ENCODE measurements at regions not wholly inside any gene's neighbourhood (a gene's known extent, or its start where the extent isn't known, plus 50 kb on each side); places are given as distances from the start of the nearest gene placed in this dataset.

DNA sequence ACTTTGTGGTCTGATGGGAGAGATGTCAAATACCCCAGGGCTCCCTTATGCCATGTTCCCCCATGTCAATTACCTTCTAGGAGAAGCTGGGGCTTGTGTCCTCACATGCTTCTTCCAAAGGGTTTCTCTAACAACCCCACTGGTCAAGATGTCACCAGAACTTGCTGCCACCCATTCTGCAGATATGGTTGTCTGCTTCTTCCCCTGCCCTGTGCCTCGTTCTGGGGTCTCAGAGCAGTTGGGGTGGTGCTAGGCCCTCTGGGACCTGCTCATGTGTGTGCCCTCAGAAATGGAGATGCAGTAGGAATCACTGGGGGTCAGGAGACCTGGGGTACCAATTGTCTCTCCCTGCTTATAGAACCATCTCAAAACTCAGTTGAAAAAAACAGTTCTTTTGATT, 268.6 kb downstream of the MYCN start:
- H3K4me2 ChIP-seq (ENCODE audit: low read depth, low read length, poor library complexity, severe bottlenecking), result no peak overlapping the region
- no peaks in the 10 kb centered on the region for H3K4me1 ChIP-seq (ENCODE audit: insufficient read depth, low read length, poor library complexity, severe bottlenecking)
- no peaks in the 10 kb centered on the region for H3K9me2 ChIP-seq (replicated peaks; ENCODE audit: low read depth, low read length)
- H3K79me2 ChIP-seq (ENCODE audit: insufficient read depth, low read length), result no peaks in the 10 kb centered on the region
- H2AFZ ChIP-seq (ENCODE audit: low read length), result no peak overlapping the region
- no peaks in the 10 kb centered on the region for H3K36me3 ChIP-seq (ENCODE audit: insufficient read depth, low read length)
- TF ChIP-seq EZH2phosphoT487 (IDR thresholded peaks at IDR 0.05; ENCODE audit: borderline replicate concordance) (no peak), CTCF (conservative IDR thresholded peaks at IDR 0.05; ENCODE audit: low read length) (no peak)
- H3F3A ChIP-seq (ENCODE audit: low read depth), result no peaks in the 10 kb centered on the region
- H3K9ac ChIP-seq (ENCODE audit: low read depth, low read length, poor library complexity, severe bottlenecking), result no peak overlapping the region
- peaks cover 3% of the 10 kb centered on the region; the same call in 1 of the 2 replicates for H3K9me3 ChIP-seq (ENCODE audit: insufficient read depth, low read depth, low read length)
- no peaks in the 10 kb centered on the region for H4K20me1 ChIP-seq (ENCODE audit: insufficient read depth, low read length, poor library complexity, severe bottlenecking)
- H3K27me3 ChIP-seq (ENCODE audit: insufficient read depth, low read length, poor library complexity, severe bottlenecking), result no peaks in the 10 kb centered on the region
- no peak overlapping the region for H3K4me3 ChIP-seq (ENCODE audit: low read length, poor library complexity, severe bottlenecking)

GRCh38 chr2:16208241-16208797, 268.0 kb downstream of the MYCN start:
- Histone ChIP-seq H3K27me3 (ENCODE audit: insufficient read depth, low read length, poor library complexity, severe bottlenecking) (no peaks in the 10 kb centered on the region), H4K20me1 (ENCODE audit: insufficient read depth, low read length, poor library complexity, severe bottlenecking) (no peaks in the 10 kb centered on the region), H3K9me3 (ENCODE audit: insufficient read depth, low read depth, low read length) (peaks cover 3% of the 10 kb centered on the region; the same call in 1 of the 2 replicates), H2AFZ (ENCODE audit: low read length) (no peak overlapping the region), H3K79me2 (ENCODE audit: insufficient read depth, low read length) (no peaks in the 10 kb centered on the region), H3K4me1 (ENCODE audit: insufficient read depth, low read length, poor library complexity, severe bottlenecking) (no peaks in the 10 kb centered on the region), H3K9me2 (replicated peaks; ENCODE audit: low read depth, low read length) (no peaks in the 10 kb centered on the region), H3K4me2 (ENCODE audit: low read depth, low read length, poor library complexity, severe bottlenecking) (no peak overlapping the region), H3F3A (ENCODE audit: low read depth) (no peaks in the 10 kb centered on the region), H3K9ac (ENCODE audit: low read depth, low read length, poor library complexity, severe bottlenecking) (no peak overlapping the region), H3K4me3 (ENCODE audit: low read length, poor library complexity, severe bottlenecking) (no peak overlapping the region), H3K36me3 (ENCODE audit: insufficient read depth, low read length) (no peaks in the 10 kb centered on the region)
- TF ChIP-seq EZH2phosphoT487 (IDR thresholded peaks at IDR 0.05; ENCODE audit: borderline replicate concordance) (no peak), CTCF (conservative IDR thresholded peaks at IDR 0.05; ENCODE audit: low read length) (no peak)

DNA sequence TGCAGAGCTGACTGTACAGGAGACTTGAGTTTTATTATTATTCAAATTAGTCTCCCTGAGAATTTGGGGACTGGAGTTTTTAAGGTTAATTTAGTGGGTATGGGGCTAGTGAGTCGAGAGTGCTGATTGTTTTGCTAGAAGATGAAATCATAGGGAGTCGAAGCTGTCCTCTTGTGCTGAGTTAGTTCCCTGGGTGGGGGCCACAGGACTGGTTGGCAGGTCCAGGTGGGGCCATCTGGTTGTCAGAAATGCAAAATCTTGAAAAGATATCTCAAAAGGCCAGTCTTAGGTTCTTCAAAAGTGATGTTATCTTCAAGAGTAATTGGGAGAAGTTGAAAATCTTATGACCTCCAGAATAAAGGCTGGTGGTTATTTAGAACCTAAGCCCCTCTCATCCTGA, 267.3 kb downstream of the MYCN start:
- peaks cover 3% of the 10 kb centered on the region; the same call in 1 of the 2 replicates for H3K9me3 ChIP-seq (ENCODE audit: insufficient read depth, low read depth, low read length)
- no peaks in the 10 kb centered on the region for H3F3A ChIP-seq (ENCODE audit: low read depth)
- no peaks in the 10 kb centered on the region for H3K36me3 ChIP-seq (ENCODE audit: insufficient read depth, low read length)
- H3K9me2 ChIP-seq (replicated peaks; ENCODE audit: low read depth, low read length), result no peaks in the 10 kb centered on the region
- no peaks in the 10 kb centered on the region for H3K27me3 ChIP-seq (ENCODE audit: insufficient read depth, low read length, poor library complexity, severe bottlenecking)
- TF ChIP-seq CTCF (conservative IDR thresholded peaks at IDR 0.05; ENCODE audit: low read length) (no peak), EZH2phosphoT487 (IDR thresholded peaks at IDR 0.05; ENCODE audit: borderline replicate concordance) (no peak)
- no peak overlapping the region for H3K4me3 ChIP-seq (ENCODE audit: low read length, poor library complexity, severe bottlenecking)
- no peaks in the 10 kb centered on the region for H4K20me1 ChIP-seq (ENCODE audit: insufficient read depth, low read length, poor library complexity, severe bottlenecking)
- H3K4me1 ChIP-seq (ENCODE audit: insufficient read depth, low read length, poor library complexity, severe bottlenecking), result no peaks in the 10 kb centered on the region
- H3K79me2 ChIP-seq (ENCODE audit: insufficient read depth, low read length), result no peaks in the 10 kb centered on the region
- H2AFZ ChIP-seq (ENCODE audit: low read length), result no peak overlapping the region
- H3K4me2 ChIP-seq (ENCODE audit: low read depth, low read length, poor library complexity, severe bottlenecking), result no peak overlapping the region
- no peak overlapping the region for H3K9ac ChIP-seq (ENCODE audit: low read depth, low read length, poor library complexity, severe bottlenecking)
